ENCODE measurements at regions not wholly inside any gene's neighbourhood (a gene's known extent, or its start where the extent isn't known, plus 50 kb on each side); places are given as distances from the start of the nearest gene placed in this dataset.

DNA sequence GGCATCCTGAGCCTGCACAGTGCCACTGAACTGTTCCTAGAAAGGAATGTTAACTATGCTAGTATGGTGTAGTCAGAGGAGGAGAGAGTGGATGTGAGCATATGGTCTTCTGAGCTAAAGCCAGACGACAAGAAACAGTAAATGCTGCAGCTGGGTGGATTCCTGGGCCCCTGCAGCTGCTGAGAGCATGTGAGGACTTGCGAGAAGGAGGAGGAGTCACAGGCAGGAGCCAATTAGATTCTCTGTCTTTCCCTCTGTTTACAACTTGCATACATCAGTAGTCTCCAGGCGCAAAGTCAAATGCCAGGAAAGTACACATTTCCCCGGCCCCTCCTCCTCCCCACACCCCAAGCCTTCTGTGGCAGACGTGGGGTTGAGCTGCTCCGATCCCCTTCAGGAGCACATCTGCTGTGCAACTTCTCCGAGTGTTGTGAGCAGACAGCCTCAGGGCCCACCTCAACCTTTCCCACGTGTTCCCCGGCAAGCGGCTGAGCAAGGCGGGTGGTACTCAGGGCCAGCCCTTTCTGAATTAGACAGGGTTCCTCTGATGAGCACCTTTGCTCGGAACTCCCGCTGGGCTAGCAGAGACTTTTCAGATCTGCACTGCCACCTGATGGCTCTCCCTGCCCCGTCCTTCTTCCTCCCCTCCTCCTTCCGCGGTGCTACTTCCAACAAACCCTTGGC, 108.7 kb upstream of the ATP6AP2 start:
- no peaks in the 10 kb centered on the region for H3K9me3 ChIP-seq
- DNase-seq (peak in 1 of 2 donors; percentile 10), ATAC-seq (no peak)
- intact Hi-C loops (cut with DNase I; ENCODE audit: low total_unique reads) (no loop called here), in situ Hi-C loops (cut with MboI; ENCODE audit: low sequenced_read_pairs in 4 of 4) (no loop called here)
- TF ChIP-seq POLR2A (IDR thresholded peaks at IDR 0.05): no peak
- TF ChIP-seq, protein P1, sequence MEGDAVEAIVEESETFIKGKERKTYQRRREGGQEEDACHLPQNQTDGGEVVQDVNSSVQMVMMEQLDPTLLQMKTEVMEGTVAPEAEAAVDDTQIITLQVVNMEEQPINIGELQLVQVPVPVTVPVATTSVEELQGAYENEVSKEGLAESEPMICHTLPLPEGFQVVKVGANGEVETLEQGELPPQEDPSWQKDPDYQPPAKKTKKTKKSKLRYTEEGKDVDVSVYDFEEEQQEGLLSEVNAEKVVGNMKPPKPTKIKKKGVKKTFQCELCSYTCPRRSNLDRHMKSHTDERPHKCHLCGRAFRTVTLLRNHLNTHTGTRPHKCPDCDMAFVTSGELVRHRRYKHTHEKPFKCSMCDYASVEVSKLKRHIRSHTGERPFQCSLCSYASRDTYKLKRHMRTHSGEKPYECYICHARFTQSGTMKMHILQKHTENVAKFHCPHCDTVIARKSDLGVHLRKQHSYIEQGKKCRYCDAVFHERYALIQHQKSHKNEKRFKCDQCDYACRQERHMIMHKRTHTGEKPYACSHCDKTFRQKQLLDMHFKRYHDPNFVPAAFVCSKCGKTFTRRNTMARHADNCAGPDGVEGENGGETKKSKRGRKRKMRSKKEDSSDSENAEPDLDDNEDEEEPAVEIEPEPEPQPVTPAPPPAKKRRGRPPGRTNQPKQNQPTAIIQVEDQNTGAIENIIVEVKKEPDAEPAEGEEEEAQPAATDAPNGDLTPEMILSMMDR (IDR thresholded peaks at IDR 0.05 in 4 of 5, conservative IDR thresholded peaks at IDR 0.05 in 1 of 5): no peak
- peaks cover 0 to 7% (median 0%) of the 10 kb centered on the region in 3 donors for H3K27me3 ChIP-seq
- no peak overlapping the region for H3K27ac ChIP-seq
- no peaks in the 10 kb centered on the region for H3K36me3 ChIP-seq
- no peaks in the 10 kb centered on the region for H3K4me1 ChIP-seq
- H3K4me3 ChIP-seq: no peak overlapping the region

DNA sequence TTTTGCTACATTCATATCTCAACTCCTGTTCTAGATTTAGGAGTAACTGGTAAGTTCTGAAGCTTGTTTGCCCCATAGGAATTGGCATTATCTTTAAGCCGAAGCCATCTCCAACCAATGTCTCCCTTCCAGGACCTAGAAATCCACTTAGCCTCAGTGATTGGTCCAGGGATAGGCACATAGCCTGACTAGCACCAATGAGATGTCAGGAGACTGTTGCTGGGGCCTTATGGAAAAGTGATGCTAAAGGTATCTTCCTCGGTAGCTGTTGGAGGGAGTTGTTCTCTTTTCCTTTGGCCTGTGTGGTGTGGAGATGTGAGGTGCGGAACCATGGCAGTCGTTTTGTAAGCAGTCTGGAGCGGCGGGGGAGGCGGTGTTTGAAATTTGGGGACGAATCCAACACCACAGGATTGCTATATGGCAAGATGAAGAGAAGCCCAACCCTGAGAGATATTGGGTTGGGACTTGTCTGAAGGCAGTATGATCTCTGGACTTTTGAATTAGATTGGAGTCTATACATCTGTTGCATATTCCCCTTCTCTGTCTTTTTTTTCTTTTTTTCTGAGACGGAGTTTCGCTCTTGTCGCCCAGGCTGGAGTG, 109.8 kb upstream of the ATP6AP2 start:
- intact Hi-C loops (cut with DNase I; ENCODE audit: low total_unique reads): no loop called here
- in situ Hi-C loops (cut with MboI; ENCODE audit: low sequenced_read_pairs in 4 of 4): no loop called here

DNA sequence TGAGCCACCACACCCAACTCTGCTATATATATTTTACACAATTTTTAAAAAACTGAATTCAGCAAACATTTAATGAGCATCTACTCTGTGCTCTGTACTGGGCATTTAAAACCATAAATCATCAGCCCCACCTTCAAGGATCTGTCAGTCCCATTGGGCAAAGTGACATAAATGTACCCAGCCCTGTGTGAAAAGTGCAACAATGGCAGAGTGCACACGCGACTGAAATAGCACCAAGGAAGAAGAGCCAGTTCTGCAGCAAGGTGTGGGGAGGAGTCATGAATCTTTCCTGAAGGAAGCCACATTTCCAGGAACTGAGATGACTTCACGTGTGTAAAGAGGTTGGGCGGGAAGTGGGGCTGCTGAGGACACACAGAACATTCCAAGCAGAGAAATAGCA, 111.5 kb upstream of the ATP6AP2 start:
- Histone ChIP-seq H3K27ac (no peak overlapping the region), H3K36me3 (no peaks in the 10 kb centered on the region), H3K4me1 (no peaks in the 10 kb centered on the region), H3K9me3 (no peaks in the 10 kb centered on the region), H3K27me3 (no peaks in the 10 kb centered on the region), H3K4me3 (no peak overlapping the region)
- ATAC-seq: no peak
- in situ Hi-C loops (cut with MboI; ENCODE audit: low sequenced_read_pairs in 4 of 4): no loop called here
- intact Hi-C loops (cut with DNase I; ENCODE audit: low total_unique reads): loop anchor here (10.0 kb wide), 1 partner anchor 655 kb away; no protein-coding TSS in a partner anchor
- TF ChIP-seq, protein P1 (IDR thresholded peaks at IDR 0.05 in 4 of 5, conservative IDR thresholded peaks at IDR 0.05 in 1 of 5): no peak
- no peak for TF ChIP-seq POLR2A (IDR thresholded peaks at IDR 0.05)
- no peak for DNase-seq

More for the DNA sequence above, 109.8 kb upstream of the ATP6AP2 start:
- no peaks in the 10 kb centered on the region for H3K4me1 ChIP-seq
- no peak overlapping the region for H3K4me3 ChIP-seq
- no peak for TF ChIP-seq POLR2A (IDR thresholded peaks at IDR 0.05)
- no peak for ATAC-seq
- H3K9me3 ChIP-seq: no peaks in the 10 kb centered on the region
- no peak for DNase-seq
- no peak overlapping the region for H3K27ac ChIP-seq
- peaks cover 0 to 1% (median 0%) of the 10 kb centered on the region in 3 donors for H3K27me3 ChIP-seq
- H3K36me3 ChIP-seq: no peaks in the 10 kb centered on the region

DNA sequence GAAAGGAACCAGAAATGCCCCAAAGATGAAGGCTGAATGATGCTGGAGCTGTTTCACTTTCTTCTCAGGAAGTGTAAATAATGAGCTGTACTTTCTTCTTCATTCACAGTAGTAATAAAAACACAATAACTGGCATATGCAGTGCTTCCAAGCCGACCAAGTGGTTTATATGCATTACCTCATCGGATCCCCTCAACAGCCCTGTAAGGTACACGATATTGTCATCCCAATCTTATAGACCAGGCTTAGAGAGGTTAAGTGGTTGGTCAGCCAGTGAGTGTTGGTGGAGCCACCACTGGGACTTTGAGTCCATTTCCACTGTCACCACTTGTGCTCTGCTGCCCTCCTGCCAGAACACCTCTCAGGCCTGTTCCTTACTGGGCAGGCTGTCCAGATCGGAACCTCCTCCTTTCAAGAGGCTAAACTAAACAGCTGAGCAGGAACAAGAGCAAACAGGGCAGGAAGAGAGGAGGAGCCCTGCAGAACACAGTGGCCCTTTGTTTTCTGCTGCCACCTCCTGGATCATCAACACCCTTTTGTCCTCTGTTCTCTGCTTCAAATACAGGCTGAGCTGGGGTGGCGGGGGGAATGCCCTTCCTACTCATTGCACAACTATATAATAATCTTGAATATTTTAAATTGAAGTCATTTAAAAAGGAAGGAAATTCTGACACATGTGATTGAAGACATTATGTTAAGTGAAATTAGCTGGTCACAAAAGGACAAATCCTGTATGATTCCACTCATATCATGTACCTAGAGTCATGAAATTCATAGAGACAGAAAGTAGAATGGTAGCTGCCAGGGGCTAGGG, 112.5 kb upstream of the ATP6AP2 start:
- in situ Hi-C loops (cut with MboI; ENCODE audit: low sequenced_read_pairs in 4 of 4): no loop called here

More for the DNA sequence above, 112.5 kb upstream of the ATP6AP2 start:
- ATAC-seq: peak; percentile 74 to 79
- Histone ChIP-seq H3K4me3 (no peak overlapping the region), H3K36me3 (no peaks in the 10 kb centered on the region), H3K27me3 (no peaks in the 10 kb centered on the region), H3K4me1 (no peaks in the 10 kb centered on the region), H3K27ac (no peak overlapping the region), H3K9me3 (no peaks in the 10 kb centered on the region)
- DNase-seq: peak in 1 of 2 donors; percentile 22
- no peak for TF ChIP-seq POLR2A (IDR thresholded peaks at IDR 0.05)
- TF ChIP-seq, protein P1 (IDR thresholded peaks at IDR 0.05 in 4 of 5, conservative IDR thresholded peaks at IDR 0.05 in 1 of 5): peak in 1 of 5 experiments; percentile 27
- intact Hi-C loops (cut with DNase I; ENCODE audit: low total_unique reads): loop anchor here (10.0 kb wide), 1 partner anchor 653 kb away; no protein-coding TSS in a partner anchor
